Lower leg skin (tissue), 3 donors: ENCODE measurements at regions not wholly inside any gene's neighbourhood (a gene's known extent, or its start where the extent isn't known, plus 50 kb on each side); places are given as distances from the start of the nearest gene placed in this dataset.
"Not testable (repeated sequence)": the region's sequence is repeated elsewhere in the genome, so short reads cannot be mapped to it uniquely, and the experiment has no call there.

Source experiments
- POLR2A ChIP-seq, 2 donors: fragments of 450-650 bp; IDR thresholded peaks; one replicate each; pipeline ENCODE4 v1.6.1; 2016 to 2017; ENCODE audit warnings: antibody characterized with exemption in 2 of 2, mild to moderate bottlenecking in 1 of 2, moderate library complexity in 1 of 2
- TF ChIP-seq, protein P1 (sequence below), 3 donors: fragments of 450-650 bp; IDR thresholded peaks; one replicate each; pipeline ENCODE4 v1.5.1; 2016; ENCODE audit warnings: antibody characterized with exemption in 3 of 3, mild to moderate bottlenecking in 3 of 3, moderate library complexity in 2 of 3

DNA sequence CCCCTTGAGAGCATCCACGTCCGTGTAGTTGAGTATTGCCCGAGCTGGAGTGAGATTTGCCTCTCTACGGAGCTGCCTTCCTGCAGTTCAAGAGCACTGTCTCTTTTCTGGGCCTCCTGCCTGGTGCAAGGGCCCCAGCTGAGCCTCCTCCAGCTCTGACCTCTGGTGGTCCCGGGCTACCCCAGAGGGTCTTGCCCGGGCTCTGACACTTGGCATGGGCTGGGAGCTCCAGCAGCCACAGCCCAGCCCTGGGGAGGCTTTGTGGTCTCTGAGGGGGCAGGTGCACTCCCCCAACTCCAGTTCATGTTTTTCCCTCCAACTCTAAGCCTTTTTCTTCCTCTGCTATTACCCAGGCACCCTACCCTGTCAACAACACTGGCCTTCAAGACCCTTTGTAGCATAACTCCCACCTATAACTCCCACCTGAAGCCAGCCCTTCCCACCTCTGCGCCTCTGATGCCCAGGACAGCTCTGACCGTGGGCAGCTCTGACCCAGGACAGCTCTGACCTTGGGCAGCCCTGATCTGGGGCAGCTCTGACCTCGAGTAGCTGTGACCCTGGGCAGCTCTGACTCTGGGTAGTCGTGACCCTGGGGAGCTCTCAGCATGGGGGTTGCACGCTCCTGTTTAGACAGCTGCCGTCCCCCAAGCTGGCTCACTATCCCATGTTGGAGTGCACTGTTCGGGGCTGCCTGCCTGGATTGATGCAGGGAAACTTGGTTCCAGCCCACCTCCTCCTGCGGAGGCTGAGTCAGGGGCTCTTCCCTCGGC, 127.6 kb downstream of the METRNL start:
- TF ChIP-seq, protein P1, sequence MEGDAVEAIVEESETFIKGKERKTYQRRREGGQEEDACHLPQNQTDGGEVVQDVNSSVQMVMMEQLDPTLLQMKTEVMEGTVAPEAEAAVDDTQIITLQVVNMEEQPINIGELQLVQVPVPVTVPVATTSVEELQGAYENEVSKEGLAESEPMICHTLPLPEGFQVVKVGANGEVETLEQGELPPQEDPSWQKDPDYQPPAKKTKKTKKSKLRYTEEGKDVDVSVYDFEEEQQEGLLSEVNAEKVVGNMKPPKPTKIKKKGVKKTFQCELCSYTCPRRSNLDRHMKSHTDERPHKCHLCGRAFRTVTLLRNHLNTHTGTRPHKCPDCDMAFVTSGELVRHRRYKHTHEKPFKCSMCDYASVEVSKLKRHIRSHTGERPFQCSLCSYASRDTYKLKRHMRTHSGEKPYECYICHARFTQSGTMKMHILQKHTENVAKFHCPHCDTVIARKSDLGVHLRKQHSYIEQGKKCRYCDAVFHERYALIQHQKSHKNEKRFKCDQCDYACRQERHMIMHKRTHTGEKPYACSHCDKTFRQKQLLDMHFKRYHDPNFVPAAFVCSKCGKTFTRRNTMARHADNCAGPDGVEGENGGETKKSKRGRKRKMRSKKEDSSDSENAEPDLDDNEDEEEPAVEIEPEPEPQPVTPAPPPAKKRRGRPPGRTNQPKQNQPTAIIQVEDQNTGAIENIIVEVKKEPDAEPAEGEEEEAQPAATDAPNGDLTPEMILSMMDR (IDR thresholded peaks at IDR 0.05), result not testable (repeated sequence)
- TF ChIP-seq POLR2A (IDR thresholded peaks at IDR 0.05), result not testable (repeated sequence)
